ENCODE measurements at regions not wholly inside any gene's neighbourhood (a gene's known extent, or its start where the extent isn't known, plus 50 kb on each side); places are given as distances from the start of the nearest gene placed in this dataset.

- TF ChIP-seq CTCF (IDR thresholded peaks at IDR 0.05; ENCODE audit: low read length) (no peak), EZH2 (optimal IDR thresholded peaks at IDR 0.05; ENCODE audit: low read depth, low read length) (no peak)
These were observed 192.4 kb downstream of the BMP2 start for GRCh38 chr20:6959900-6960312.
